GM10248 (cell line): ENCODE measurements at regions not wholly inside any gene's neighbourhood (a gene's known extent, or its start where the extent isn't known, plus 50 kb on each side); places are given as distances from the start of the nearest gene placed in this dataset.
"Not testable (repeated sequence)": the region's sequence is repeated elsewhere in the genome, so short reads cannot be mapped to it uniquely, and the experiment has no call there.

Experiments
- CTCF ChIA-PET: fragments of 300-600 bp; sonication (Branson Sonifier 250); formaldehyde crosslinking; extraction: SDS; loops from one replicate; lab custom pipeline; 2021; ENCODE audit warnings: antibody characterized with exemption; lab: Yijun Ruan, JAX
- POLR2A ChIA-PET: fragments of 350-650 bp; sonication (Branson Sonifier 250); formaldehyde crosslinking; extraction: SDS; loops from one replicate; lab custom pipeline; 2020; ENCODE audit warnings: antibody characterized with exemption; lab: Yijun Ruan, JAX
- DNase-seq: peaks from one replicate; pipeline ENCODE4 v3.0.0; 2012; ENCODE audit errors: extremely low spot score
- TF ChIP-seq, protein P1 (sequence below): IDR thresholded peaks from 2 replicates; pipeline ENCODE4 v1.5.1; 2012; ENCODE audit warnings: mild to moderate bottlenecking, low read depth; ENCODE audit errors: extremely low read depth, missing control alignments, control extremely low read depth

DNA sequence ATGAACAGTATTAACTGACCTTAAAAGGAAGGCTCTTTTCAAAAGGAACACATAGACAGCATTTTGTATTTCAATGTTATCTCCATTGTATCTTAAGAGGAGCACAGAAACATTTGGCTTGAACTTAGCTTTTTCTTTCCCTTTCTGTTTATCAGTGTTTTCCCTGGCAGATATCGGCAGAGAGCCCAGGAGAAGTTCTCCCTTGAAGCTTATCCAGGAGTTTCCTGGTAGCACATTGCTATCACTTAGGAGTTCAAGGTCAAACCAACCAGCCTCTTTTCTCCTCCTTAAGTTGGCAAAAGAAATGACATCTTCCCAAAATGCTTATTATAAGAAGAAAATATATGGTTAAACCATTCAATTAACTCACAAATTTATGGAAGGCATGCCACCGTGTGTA is 344.6 kb upstream of the UBE2E2 start:
- CTCF ChIA-PET = no interaction called here
- POLR2A ChIA-PET = no interaction called here
- TF ChIP-seq, protein P1, sequence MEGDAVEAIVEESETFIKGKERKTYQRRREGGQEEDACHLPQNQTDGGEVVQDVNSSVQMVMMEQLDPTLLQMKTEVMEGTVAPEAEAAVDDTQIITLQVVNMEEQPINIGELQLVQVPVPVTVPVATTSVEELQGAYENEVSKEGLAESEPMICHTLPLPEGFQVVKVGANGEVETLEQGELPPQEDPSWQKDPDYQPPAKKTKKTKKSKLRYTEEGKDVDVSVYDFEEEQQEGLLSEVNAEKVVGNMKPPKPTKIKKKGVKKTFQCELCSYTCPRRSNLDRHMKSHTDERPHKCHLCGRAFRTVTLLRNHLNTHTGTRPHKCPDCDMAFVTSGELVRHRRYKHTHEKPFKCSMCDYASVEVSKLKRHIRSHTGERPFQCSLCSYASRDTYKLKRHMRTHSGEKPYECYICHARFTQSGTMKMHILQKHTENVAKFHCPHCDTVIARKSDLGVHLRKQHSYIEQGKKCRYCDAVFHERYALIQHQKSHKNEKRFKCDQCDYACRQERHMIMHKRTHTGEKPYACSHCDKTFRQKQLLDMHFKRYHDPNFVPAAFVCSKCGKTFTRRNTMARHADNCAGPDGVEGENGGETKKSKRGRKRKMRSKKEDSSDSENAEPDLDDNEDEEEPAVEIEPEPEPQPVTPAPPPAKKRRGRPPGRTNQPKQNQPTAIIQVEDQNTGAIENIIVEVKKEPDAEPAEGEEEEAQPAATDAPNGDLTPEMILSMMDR = no peak
- no peak for DNase-seq

DNA sequence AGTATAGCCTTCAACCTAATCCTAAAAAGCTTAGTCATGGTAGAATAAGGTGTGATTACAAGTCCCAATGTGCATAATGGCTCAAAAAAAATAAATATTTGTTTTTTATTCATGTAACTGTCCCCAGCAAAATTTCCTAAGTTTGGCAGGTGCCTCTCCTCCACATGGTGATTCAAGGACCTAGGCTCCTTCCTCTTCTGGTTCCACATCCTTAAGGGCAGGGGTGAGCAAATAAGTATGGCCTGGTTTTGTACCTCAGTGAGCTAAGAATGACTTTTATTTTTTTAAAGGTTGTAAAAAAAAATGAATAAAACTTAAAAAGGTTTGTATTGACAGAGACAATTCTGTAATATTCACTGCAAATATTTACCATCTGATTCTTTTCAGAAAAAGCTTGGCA is 343.5 kb upstream of the UBE2E2 start:
- CTCF ChIA-PET = interaction anchor here (1.0 kb wide), 1 partner anchor 30 kb away, joined by 3 read pairs; no protein-coding TSS in a partner anchor
- TF ChIP-seq, protein P1 = no peak
- no peak for DNase-seq
- POLR2A ChIA-PET = no interaction called here

DNA sequence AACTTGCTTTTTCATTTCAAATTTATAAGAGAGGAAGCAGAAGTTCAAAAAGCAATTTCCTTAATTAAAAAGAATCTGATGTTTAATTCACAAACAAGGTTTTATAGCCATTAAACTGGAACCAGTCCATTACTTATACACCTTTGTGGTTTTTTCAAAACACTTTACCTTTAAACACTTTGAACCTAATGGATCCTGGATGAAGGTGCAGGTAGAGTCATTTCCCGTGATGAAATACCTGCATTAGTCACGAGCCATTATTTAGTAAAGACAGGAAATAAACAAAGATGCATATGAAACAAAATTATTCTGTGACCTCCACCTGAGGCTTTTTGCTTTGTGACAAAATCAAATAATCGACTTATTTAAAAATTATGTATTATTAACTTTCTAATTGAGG is 341.7 kb upstream of the UBE2E2 start:
- DNase-seq = no peak
- ChIA-PET POLR2A (no interaction called here), CTCF (no interaction called here)
- TF ChIP-seq, protein P1 = no peak

DNA sequence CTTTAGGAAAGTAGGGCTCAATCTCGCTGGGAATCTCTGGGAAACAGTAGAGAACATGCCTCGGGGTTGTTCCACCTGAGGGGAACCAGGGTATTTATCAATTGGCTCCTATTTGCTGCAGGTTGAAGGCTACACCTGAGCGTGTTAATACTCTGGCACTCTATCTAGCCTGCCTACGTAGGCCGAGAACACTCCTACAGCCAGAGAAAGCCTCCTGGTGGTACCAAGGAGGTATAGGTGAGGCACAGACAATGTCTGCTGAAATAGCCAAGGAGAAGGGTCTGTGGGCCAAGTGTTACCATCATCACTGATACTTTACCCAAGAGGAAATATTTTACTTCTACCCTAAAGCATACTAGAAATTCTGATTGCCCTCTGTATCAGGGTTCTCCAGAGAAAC is 341.0 kb upstream of the UBE2E2 start:
- CTCF ChIA-PET = no interaction called here
- DNase-seq = no peak
- TF ChIP-seq, protein P1 = no peak
- POLR2A ChIA-PET = no interaction called here

DNA sequence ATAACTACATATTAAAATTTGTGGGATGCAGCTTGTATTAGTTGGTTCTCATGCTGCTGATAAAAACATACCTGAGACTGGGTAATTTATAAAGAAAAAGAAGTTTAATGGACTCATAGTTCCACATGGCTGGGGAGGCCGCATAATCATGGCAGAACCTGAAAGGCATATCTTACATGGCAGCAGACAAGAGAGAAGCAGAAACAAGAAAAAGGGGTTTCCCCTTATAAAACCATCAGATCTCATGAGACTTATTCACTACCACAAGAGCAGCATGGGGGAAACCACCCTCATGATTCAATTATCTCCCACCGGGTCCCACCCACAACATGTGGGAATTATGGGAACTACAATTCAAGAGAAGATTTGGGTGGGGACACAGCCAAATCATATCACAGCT is 320.3 kb upstream of the UBE2E2 start:
- DNase-seq, POLR2A ChIA-PET, CTCF ChIA-PET: not testable (repeated sequence)

DNA sequence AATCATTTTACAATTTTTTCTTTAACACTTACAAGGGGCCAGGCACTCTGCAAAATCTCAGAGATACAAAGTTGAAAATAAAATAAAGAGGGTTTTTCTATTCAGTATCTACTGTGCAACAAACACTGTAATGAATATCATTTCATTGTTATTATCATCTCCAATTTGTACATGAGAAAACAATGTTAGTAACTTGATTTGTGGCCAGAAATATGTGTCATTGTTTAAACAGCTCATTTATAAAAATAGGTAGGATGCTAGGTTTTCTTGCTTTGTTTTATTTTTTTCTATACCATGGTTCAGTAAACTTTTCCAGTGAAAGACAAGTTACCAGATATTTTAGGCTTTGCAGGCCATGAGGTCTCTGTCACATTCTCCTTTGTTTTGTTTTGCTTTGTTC is 318.1 kb upstream of the UBE2E2 start:
- TF ChIP-seq, protein P1 = no peak
- CTCF ChIA-PET = interaction anchor here (2.9 kb wide), 1 partner anchor 12 kb away, joined by 12 read pairs; no protein-coding TSS in a partner anchor
- POLR2A ChIA-PET = no interaction called here
- no peak for DNase-seq

DNA sequence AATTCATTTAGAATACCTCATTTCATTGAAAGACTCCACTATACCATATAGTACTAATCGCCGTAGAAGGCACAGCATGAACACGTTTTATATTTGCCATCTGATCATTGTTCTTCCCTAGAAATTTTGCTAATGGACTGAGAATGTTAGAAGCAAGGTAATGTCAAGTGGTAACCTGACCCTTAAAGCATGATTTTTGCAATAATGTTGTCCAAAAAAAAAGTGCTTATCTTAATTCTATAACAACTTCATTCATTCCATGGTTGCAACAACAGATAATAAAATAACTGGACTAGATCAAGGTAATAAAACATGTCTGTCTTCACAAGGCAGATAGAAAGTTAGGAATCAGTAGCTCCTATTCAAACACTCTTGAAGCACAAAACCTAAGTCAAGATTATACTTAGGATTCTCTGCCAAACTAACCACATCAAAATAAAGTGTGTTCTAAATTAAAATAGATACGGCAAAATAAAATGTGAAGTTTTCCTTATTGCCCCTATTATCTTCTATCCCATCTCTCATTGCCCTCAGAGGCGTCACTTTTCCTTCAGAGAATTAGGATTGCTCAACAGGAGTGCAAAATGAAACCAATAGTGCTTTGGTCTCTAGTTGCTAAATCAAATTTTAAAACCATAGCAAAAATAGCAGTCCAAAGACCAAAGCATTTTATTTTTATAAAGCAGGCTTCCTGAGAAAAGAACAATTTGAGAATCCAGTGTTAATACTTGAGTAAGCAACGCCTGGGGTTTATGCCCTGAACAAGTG is 317.4 kb upstream of the UBE2E2 start:
- TF ChIP-seq, protein P1 = no peak
- DNase-seq = no peak
- ChIA-PET CTCF (interaction anchor here (1.3 to 2.9 kb wide), 3 partner anchors 10 to 322 kb away, joined by 3 to 12 read pairs (median 6); no protein-coding TSS in a partner anchor), POLR2A (no interaction called here)
